HEK293T (cell line): ENCODE measurements at regions not wholly inside any gene's neighbourhood (a gene's known extent, or its start where the extent isn't known, plus 50 kb on each side); places are given as distances from the start of the nearest gene placed in this dataset.

ENCODE experiments used
- BHLHE40 ChIP-seq: fragments of 450-650 bp; IDR thresholded peaks from 2 replicates; pipeline ENCODE4 v1.6.1; 2016; ENCODE audit warnings: mild to moderate bottlenecking, moderate library complexity, borderline replicate concordance
- CTBP1 ChIP-seq: fragments of 450-650 bp; IDR thresholded peaks from 2 replicates; pipeline ENCODE4 v1.6.1; 2016; ENCODE audit warnings: borderline replicate concordance
- FOXK2 ChIP-seq: fragments of 450-650 bp; IDR thresholded peaks from 2 replicates; pipeline ENCODE4 v1.6.1; 2016; ENCODE audit warnings: mild to moderate bottlenecking
- FOXM1 ChIP-seq: fragments of 450-650 bp; IDR thresholded peaks from 2 replicates; pipeline ENCODE4 v1.6.1; 2017; ENCODE audit warnings: mild to moderate bottlenecking, borderline replicate concordance
- HDGF ChIP-seq: fragments of 450-650 bp; IDR thresholded peaks from 2 replicates; pipeline ENCODE4 v1.6.1; 2017; ENCODE audit warnings: antibody characterized with exemption, borderline replicate concordance
- SP1 ChIP-seq: fragments of 450-650 bp; IDR thresholded peaks from 2 replicates; pipeline ENCODE4 v1.6.1; 2017
- SUZ12 ChIP-seq: fragments of 450-650 bp; IDR thresholded peaks from 2 replicates; pipeline ENCODE4 v1.6.1; 2016; ENCODE audit warnings: mild to moderate bottlenecking
- ZNF384 ChIP-seq: fragments of 450-650 bp; IDR thresholded peaks from 2 replicates; pipeline ENCODE4 v1.6.1; 2016

GRCh38 chr6:73927421-73927820 lies 231.4 kb downstream of the CD109 start:
- TF ChIP-seq FOXK2 (no peak), SP1 (no peak), BHLHE40 (no peak), CTBP1 (no peak), SUZ12 (no peak), ZNF384 (no peak), HDGF (no peak), FOXM1 (no peak)
